NCI-H226 (cell line): ENCODE measurements at regions not wholly inside any gene's neighbourhood (a gene's known extent, or its start where the extent isn't known, plus 50 kb on each side); places are given as distances from the start of the nearest gene placed in this dataset.

Experiments used
- DNase-seq: peaks from one replicate; pipeline ENCODE4 v3.0.0-alpha.2; 2015

GRCh38 chr5:93273176-93273575, 307.8 kb downstream of the NR2F1-AS1 start:
- DNase-seq = peak; percentile 95

DNA sequence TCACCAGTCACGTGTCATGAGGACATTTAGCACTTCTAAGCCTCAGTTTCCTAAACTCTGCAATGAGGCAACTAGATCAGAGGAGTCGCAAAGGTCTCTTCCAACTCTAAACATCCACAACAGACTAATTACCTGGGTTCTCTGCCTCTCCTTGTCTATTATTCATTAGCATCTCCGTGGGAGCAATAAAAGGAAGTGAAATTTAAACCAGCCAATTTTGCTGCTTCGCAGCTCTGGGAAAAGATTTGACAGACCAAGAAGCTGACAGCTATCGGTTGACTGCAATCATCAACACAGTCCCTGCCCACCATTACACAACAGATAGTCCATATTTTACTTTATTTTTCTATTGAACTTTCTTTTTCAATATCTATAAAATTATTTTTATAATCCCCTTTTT, 308.9 kb downstream of the NR2F1-AS1 start:
- no peak for DNase-seq

DNA sequence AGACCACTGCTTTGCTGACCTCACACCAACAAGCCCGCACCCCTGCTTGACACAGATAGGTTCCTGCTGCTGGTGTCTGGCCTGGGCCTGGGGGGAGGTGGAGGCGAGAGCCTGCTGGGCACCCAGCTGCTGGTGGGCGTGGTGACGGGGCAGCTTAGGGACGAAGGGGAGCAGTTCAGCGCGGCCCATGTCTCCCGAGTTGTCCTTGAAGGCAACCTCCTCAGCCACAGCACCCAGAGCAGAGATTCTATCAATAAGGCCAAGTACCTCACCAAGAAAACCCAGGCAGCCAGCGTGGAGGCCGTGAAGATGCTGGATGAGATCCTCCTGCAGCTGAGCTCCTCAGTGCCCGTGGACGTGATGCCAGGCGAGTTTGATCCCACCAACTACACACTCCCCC, 313.3 kb downstream of the NR2F1-AS1 start:
- no peak for DNase-seq

GRCh38 chr5:93267276-93267675, 313.7 kb downstream of the NR2F1-AS1 start:
- no peak for DNase-seq

- no peak for DNase-seq
These were observed 323.4 kb downstream of the NR2F1-AS1 start for GRCh38 chr5:93257616-93258015.

- no peak for DNase-seq
These were observed 325.2 kb downstream of the NR2F1-AS1 start for GRCh38 chr5:93255796-93256195.

GRCh38 chr5:93252165-93252564, 328.9 kb downstream of the NR2F1-AS1 start:
- DNase-seq = no peak

DNA sequence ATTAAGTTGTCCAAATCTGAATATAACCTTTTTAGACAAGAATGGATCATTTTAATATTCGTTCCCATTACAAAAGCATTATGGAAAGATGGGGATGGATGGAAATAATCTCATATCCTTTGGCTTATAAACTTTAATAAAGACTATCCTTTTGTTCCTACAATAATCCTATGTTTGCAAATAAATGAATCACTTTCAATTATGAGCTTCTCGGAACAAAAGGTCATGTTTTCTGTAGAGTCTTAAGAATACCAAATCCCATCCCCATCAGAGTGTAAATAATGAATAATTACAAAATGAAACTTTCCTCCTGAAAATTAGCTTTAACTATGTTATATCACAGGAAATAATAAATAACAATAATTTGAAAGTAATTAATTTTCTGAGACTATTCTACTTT, 329.7 kb downstream of the NR2F1-AS1 start:
- no peak for DNase-seq

DNA sequence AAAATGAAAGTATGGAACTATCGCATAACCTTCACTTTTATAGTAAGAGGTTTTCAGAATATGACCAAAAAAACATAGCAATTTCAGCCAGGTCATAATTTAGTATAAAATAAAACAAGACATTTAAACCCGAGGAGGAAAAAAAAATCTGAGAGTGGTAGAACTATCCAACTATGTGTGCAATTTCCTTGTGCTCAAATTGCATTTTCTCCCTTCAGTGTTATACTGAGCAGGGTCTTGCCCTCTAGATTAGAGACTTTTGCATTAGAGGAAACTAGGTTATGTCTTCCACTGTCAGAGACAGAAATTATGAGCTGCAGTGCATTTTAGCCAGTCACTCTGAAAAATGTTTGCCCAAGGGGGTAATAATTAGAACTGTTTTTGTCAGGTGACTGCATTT, 330.6 kb downstream of the NR2F1-AS1 start:
- no peak for DNase-seq

DNA sequence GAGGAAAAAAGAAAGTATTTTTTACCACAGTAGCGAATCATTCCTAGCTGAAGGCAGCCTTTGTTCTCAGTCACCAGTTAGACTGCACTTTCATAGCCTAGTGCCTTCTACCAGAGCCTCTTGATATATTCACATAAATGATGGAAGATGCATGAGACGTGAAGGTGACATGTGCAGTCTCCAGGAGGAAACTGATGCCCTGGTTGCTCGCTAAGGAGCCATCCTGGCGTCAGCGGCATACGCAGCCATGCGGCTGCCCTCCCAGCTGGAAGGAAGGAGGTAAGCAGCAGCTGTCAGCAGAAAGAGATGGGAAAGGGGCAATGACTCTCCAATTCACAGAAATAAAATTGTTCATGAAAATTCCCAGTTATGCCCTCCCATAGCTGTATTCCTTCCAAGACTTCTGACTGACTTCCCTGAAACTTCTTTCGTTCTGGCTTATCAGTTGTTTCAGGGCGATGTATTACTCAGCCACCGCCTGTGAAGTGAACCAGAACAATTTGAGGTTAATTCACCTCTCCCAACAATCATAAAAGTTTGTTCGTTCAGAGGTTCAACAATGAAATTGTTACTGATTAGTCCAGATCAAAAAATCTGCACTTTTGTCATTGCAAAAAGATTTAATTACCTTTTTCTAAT, 331.2 kb downstream of the NR2F1-AS1 start:
- DNase-seq = peak; percentile 84

- DNase-seq = no peak
These were observed 333.9 kb downstream of the NR2F1-AS1 start for GRCh38 chr5:93247105-93247504.

DNA sequence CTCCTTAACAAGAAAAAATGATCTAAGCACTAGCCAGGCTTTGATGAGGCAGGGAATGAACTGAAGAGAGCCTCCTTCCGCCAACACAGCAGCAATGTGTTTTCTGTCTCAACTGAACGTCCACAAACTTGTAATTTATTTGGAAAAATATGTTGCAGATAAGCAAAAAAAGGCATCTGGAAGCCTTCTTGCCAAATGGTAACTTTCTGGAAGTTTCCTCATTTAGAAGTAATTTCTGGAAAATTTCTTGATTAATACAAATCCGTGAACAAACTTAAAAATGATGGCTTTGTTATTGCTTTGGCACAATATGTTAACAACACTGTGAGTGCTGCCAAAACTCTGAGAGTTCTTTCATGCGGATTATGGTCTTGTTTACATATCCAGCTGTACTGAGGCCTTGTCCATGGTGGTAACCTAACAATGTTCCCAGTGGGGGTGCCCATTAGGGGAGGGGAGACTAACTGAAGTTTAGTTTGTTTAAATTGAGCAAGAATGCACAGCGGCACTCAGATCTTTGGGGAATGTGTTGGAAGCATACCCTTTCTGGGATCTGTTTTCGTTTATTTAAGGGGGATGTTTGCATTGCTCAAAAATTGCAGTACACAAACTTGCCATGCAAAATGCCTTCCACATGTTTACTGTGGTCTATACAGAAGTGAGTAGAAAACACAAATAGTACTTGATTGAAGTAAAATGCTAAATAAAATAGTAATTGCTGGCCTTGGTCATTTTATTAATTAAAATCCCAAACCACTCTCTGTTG, 334.7 kb downstream of the NR2F1-AS1 start:
- no peak for DNase-seq

GRCh38 chr5:93245226-93245625, 335.8 kb downstream of the NR2F1-AS1 start:
- DNase-seq = no peak

DNA sequence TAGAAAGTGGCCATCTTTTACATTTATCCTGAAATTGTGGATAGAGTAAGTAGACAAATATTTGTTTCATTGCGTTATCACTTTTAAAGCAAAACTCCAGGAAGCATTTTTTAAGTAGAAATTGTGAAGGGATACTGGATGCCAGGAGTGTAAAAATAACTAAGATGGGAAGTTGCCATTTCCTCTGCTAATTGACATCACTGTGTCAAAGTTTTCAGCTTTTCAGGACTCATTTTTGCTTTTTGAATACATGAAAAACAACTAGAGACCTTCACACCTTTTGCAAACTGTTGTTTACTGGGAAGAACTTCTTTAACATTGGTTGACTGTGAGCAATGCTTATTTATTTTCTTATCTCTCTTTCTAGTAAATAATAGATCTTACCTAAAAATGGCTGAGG, 337.5 kb downstream of the NR2F1-AS1 start:
- no peak for DNase-seq

DNA sequence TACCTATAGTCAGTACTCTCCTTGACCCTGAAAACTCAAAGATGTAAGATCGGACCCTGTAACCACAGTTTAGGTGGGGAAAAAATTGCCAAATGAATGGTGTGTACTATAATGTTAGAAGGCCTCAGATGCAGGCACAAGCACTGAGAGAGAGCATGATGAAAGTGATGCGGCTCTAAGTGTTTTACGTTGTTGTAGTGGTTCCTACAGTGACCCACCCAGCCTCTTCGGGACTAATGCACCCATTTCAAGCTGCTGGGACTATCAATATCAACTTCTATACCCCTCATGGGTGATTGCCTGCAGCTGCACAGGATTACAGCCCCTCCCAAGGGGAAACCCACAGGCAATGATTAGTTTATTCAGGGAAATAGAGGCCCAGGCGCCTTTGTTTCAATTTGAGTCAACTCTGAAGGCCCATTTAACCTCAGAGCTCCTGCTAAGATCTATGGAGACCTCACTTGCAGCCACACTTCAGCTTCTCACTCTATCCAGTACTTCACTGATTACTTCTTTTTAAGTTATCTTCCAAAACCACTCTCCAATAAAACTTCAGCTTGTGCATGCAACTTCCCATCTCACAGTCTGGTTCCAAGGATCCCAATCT, 340.7 kb downstream of the NR2F1-AS1 start:
- no peak for DNase-seq

DNA sequence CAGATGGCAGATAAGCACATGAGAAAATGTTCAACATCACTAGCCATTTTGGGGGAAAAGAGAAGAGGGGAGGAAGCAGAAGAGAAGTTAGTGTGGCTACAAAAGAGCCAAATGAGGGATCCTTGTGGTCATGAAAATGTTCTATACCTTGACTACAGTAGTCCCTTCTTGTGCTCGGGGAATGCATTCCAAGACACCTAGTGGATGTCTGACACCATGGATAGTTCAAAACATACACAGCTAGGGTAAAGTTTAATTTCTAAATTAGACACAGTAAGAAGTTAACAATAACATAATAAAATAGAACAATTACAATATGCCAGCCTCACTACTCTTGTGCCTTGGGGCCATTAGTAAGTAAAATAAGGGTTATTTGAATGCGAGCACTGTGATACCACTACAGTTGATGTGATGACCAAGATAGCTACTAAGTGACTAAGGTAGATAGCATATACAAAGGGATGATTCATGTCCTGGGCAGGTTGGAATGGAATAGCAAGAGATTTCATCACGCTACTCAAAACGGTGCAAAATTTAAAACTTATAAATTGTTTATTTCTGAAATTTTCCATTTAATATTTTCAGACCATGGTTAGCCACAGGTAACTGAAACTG, 344.1 kb downstream of the NR2F1-AS1 start:
- DNase-seq = peak; percentile 62

DNA sequence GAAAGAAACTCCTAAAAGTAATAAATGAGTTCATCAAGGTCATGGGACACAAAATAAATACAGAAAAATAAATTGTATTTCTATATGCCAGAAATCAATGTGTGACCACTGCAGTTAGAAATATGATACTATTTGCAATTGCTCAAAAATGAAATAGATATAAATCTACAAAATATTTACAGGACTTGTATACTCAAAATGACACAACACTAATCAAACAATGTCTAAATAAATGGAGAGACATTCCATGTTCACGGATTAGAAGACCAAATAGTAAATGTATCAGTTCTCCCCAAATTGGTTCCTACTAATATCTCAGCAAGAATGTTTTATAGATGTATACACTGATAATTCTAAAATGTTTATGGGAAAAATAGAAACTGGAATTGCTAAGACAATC, 345.3 kb downstream of the NR2F1-AS1 start:
- DNase-seq = no peak

DNA sequence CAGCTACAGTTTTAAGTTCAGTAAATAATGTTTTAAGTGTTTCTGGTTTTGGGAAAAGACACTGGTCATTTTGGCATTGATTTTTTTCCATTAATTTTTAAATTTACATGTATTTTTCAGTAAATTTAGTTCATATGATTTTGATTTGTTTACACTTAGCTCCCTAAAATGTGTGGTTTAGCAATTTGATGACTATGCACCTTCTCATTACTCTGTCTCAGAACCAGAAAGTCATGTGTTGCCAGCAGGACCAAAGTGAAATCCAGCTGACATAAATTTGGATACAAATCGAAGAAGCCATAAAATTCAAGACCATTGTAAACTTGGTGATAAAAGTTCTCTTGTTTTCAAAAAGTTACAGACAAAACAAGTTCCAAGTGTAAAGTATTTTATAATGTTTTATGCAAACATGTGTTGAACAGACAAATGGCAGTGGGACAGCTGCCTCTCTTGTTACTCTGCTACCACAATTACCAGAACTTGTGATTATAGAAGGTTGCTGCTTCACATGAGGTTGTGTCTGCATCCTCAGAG, 354.8 kb downstream of the NR2F1-AS1 start:
- no peak for DNase-seq

DNA sequence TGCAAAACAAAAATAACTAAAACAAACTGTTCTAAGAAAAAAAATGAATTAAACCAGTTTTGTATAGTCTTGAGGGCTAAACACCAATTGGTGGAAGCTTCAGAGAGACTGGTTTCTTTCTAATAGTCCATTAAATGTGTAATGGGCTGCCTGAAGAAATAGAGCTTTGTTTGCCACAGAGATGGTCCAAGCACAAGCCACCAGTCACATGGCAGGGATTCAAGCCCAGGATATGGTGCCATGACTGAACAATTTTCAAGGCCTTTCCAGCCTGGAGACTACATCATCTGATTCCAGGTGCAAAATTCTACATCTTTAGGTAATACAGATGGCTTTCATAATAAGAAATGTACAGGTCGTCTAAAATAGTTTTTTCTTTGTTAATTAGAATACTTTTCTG, 355.3 kb downstream of the NR2F1-AS1 start:
- DNase-seq = no peak

- no peak for DNase-seq
These were observed 356.4 kb downstream of the NR2F1-AS1 start for GRCh38 chr5:93224624-93225023.

- no peak for DNase-seq
These were observed 359.2 kb downstream of the NR2F1-AS1 start for GRCh38 chr5:93221773-93222172.

DNA sequence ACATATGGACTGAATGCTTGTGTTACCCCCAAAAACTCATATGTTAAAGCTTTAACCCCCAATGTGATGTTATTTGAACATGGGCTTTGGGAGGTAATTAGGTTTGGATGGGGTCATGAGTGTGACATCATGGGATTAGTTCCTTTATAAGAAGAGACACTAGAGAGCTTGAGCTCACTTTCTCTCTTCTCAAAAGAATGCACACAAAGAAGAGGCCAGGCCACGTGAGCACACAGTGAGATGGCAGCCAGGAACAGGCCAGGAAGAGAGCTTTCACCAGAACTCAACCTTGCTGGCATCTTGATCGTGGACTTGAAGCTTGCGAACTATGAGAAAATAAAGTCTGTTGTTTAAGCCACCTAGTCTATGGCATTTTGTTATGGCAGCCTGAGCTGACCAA, 360.6 kb downstream of the NR2F1-AS1 start:
- no peak for DNase-seq

DNA sequence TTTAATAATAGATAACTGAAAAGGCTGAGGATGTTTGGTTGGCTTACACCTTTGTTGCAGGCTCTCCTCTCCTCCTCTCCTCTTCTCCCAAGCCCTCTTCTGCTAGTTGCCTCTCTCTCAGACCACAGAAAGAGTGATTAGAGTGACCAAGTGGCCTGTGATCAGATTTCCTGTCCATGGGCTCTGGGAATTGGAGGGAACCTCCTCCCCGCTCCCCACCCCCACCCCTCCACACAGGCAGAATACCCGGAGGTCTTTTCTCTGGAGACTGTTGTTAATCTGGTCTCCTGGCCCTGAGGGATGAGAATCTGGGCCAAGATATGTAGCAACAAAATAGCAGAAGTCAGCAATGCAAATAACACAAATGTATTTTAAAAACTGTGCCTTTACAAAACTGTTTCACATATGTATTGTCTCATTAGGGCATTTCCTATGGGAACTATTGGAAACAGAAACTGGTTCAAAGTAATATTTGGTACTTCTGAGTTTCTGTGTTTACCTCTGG, 361.3 kb downstream of the NR2F1-AS1 start:
- no peak for DNase-seq
